ENCODE measurements at regions not wholly inside any gene's neighbourhood (a gene's known extent, or its start where the extent isn't known, plus 50 kb on each side); places are given as distances from the start of the nearest gene placed in this dataset.
"Not testable (repeated sequence)": the region's sequence is repeated elsewhere in the genome, so short reads cannot be mapped to it uniquely, and the experiment has no call there.

- DNase-seq = no peak
Observed at GRCh38 chr2:18301421-18302139, 258.9 kb downstream of the RDH14 start.

- DNase-seq = no peak
Observed at GRCh38 chr2:18299423-18300212, 260.8 kb downstream of the RDH14 start.

- DNase-seq = no peak
Observed at GRCh38 chr2:18297534-18298058, 262.9 kb downstream of the RDH14 start.

GRCh38 chr2:18290386-18290785 lies 270.1 kb downstream of the RDH14 start:
- DNase-seq = no peak

GRCh38 chr2:18286897-18287296 lies 273.6 kb downstream of the RDH14 start:
- DNase-seq = no peak

- DNase-seq = no peak
Observed at GRCh38 chr2:18284331-18284730, 276.1 kb downstream of the RDH14 start.

- DNase-seq = no peak
Observed at GRCh38 chr2:18282026-18282425, 278.4 kb downstream of the RDH14 start.

GRCh38 chr2:18276583-18277075 lies 283.8 kb downstream of the RDH14 start:
- no peak for DNase-seq

GRCh38 chr2:18273205-18273604 lies 287.2 kb downstream of the RDH14 start:
- no peak for DNase-seq

GRCh38 chr2:18272148-18272494 lies 288.3 kb downstream of the RDH14 start:
- no peak for DNase-seq

- no peak for DNase-seq
Observed at GRCh38 chr2:18271370-18272147, 288.9 kb downstream of the RDH14 start.

- DNase-seq = no peak
Observed at GRCh38 chr2:18268400-18268799, 292.1 kb downstream of the RDH14 start.

- DNase-seq = no peak
Observed at GRCh38 chr2:18267501-18267900, 293.0 kb downstream of the RDH14 start.

- not testable (repeated sequence) for DNase-seq
Observed at GRCh38 chr2:18266699-18267098, 293.8 kb downstream of the RDH14 start.

- no peak for DNase-seq
Observed at GRCh38 chr2:18265614-18266586, 294.6 kb downstream of the RDH14 start.

GRCh38 chr2:18262601-18263000 lies 297.9 kb downstream of the RDH14 start:
- no peak for DNase-seq

GRCh38 chr2:18253686-18254197 lies 306.7 kb downstream of the RDH14 start:
- no peak for DNase-seq

- no peak for DNase-seq
Observed at GRCh38 chr2:18251486-18251885, 309.0 kb downstream of the RDH14 start.

- DNase-seq = no peak
Observed at GRCh38 chr2:18247282-18248110, 313.0 kb downstream of the RDH14 start.

- DNase-seq = no peak
Observed at GRCh38 chr2:18245375-18245774, 315.1 kb downstream of the RDH14 start.

- DNase-seq = no peak
Observed at GRCh38 chr2:18244845-18245244, 315.6 kb downstream of the RDH14 start.

Measured in activated CD8-positive, alpha-beta memory T cell treated with anti-CD3 and anti-CD28 coated beads for 24 hours (primary cell).